ENCODE measurements at regions not wholly inside any gene's neighbourhood (a gene's known extent, or its start where the extent isn't known, plus 50 kb on each side); places are given as distances from the start of the nearest gene placed in this dataset.

DNA sequence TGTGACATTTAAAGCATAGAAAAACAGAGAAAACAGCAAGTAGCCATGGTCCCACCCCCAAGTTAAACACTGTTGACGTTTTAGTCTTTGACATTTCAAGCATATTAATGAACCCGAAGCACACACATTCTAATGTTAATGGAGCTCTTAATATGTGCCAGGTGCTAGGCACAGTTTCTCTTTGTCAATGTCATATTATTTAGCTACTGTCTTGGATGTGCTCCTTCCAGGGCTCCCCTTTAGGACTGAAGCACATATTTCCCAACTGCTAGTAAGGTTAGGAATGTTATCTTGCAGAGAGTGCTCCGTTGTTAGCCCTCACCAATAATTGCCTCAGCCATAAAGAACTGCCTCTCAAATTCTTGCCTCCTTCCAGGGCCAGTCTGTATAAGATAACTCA is 716.6 kb upstream of the TENM4 start:
- no peak overlapping the region for H3K4me3 ChIP-seq (ENCODE audit: low read depth in 2 of 2, low read length in 2 of 2)
- H3K9me3 ChIP-seq (ENCODE audit: control insufficient read depth, insufficient read depth, low read depth, low read length): no peaks in the 10 kb centered on the region
- H3K27ac ChIP-seq (ENCODE audit: low read length): no peak overlapping the region
- intact Hi-C loops (cut with micrococcal nuclease; ENCODE audit: unreplicated experiment): loop anchor here (10.0 kb wide), 2 partner anchors 443 to 1513 kb away; no protein-coding TSS in a partner anchor
- DNase-seq (ENCODE audit: low read depth, low spot score): no peak
- POLR2A ChIA-PET: no interaction called here
- no peak for ATAC-seq
- H3K27me3 ChIP-seq (ENCODE audit: control insufficient read depth, insufficient read depth, low read length): no peaks in the 10 kb centered on the region
- TF ChIP-seq SIN3A (IDR thresholded peaks at IDR 0.05; ENCODE audit: borderline replicate concordance, insufficient read depth, low read depth, low read length) (no peak), TCF7L2 (IDR thresholded peaks at IDR 0.05; ENCODE audit: low read depth, low read length) (no peak), POLR2AphosphoS5 (IDR thresholded peaks at IDR 0.05; ENCODE audit: low read depth, low read length) (no peak)
- TF ChIP-seq, protein P1, sequence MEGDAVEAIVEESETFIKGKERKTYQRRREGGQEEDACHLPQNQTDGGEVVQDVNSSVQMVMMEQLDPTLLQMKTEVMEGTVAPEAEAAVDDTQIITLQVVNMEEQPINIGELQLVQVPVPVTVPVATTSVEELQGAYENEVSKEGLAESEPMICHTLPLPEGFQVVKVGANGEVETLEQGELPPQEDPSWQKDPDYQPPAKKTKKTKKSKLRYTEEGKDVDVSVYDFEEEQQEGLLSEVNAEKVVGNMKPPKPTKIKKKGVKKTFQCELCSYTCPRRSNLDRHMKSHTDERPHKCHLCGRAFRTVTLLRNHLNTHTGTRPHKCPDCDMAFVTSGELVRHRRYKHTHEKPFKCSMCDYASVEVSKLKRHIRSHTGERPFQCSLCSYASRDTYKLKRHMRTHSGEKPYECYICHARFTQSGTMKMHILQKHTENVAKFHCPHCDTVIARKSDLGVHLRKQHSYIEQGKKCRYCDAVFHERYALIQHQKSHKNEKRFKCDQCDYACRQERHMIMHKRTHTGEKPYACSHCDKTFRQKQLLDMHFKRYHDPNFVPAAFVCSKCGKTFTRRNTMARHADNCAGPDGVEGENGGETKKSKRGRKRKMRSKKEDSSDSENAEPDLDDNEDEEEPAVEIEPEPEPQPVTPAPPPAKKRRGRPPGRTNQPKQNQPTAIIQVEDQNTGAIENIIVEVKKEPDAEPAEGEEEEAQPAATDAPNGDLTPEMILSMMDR (IDR thresholded peaks at IDR 0.05): no peak
- TF ChIP-seq, protein P2, sequence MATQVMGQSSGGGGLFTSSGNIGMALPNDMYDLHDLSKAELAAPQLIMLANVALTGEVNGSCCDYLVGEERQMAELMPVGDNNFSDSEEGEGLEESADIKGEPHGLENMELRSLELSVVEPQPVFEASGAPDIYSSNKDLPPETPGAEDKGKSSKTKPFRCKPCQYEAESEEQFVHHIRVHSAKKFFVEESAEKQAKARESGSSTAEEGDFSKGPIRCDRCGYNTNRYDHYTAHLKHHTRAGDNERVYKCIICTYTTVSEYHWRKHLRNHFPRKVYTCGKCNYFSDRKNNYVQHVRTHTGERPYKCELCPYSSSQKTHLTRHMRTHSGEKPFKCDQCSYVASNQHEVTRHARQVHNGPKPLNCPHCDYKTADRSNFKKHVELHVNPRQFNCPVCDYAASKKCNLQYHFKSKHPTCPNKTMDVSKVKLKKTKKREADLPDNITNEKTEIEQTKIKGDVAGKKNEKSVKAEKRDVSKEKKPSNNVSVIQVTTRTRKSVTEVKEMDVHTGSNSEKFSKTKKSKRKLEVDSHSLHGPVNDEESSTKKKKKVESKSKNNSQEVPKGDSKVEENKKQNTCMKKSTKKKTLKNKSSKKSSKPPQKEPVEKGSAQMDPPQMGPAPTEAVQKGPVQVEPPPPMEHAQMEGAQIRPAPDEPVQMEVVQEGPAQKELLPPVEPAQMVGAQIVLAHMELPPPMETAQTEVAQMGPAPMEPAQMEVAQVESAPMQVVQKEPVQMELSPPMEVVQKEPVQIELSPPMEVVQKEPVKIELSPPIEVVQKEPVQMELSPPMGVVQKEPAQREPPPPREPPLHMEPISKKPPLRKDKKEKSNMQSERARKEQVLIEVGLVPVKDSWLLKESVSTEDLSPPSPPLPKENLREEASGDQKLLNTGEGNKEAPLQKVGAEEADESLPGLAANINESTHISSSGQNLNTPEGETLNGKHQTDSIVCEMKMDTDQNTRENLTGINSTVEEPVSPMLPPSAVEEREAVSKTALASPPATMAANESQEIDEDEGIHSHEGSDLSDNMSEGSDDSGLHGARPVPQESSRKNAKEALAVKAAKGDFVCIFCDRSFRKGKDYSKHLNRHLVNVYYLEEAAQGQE (IDR thresholded peaks at IDR 0.05; ENCODE audit: insufficient read depth in 1 of 2, low read depth in 2 of 2, low read length in 1 of 2): no peak
- no peaks in the 10 kb centered on the region for H3K4me1 ChIP-seq (ENCODE audit: control insufficient read depth, insufficient read depth, low read length)
- CTCF ChIA-PET: no interaction called here
- no TSS peak for BruUV-seq (replicated peaks)
- in situ Hi-C loops (cut with HindIII; ENCODE audit: low pct_unique_long_range_greater_than_20kb, low sequenced_read_pairs): no loop called here
- H3K36me3 ChIP-seq (ENCODE audit: control insufficient read depth, insufficient read depth, low read length): no peaks in the 10 kb centered on the region

- no peaks in the 10 kb centered on the region for H3K9me3 ChIP-seq (ENCODE audit: control insufficient read depth, insufficient read depth, low read depth, low read length)
- intact Hi-C loops (cut with micrococcal nuclease; ENCODE audit: unreplicated experiment): loop anchor here (10.0 kb wide), 2 partner anchors 441 to 1511 kb away; no protein-coding TSS in a partner anchor
- no peak for ATAC-seq
- no peak overlapping the region for H3K4me3 ChIP-seq (ENCODE audit: low read depth in 2 of 2, low read length in 2 of 2)
- no peak overlapping the region for H3K27ac ChIP-seq (ENCODE audit: low read length)
- no peak for DNase-seq (ENCODE audit: low read depth, low spot score)
- no peaks in the 10 kb centered on the region for H3K27me3 ChIP-seq (ENCODE audit: control insufficient read depth, insufficient read depth, low read length)
- H3K4me1 ChIP-seq (ENCODE audit: control insufficient read depth, insufficient read depth, low read length): no peaks in the 10 kb centered on the region
- in situ Hi-C loops (cut with HindIII; ENCODE audit: low pct_unique_long_range_greater_than_20kb, low sequenced_read_pairs): no loop called here
- TF ChIP-seq, protein P1 (IDR thresholded peaks at IDR 0.05): no peak
- no peak for TF ChIP-seq SIN3A (IDR thresholded peaks at IDR 0.05; ENCODE audit: borderline replicate concordance, insufficient read depth, low read depth, low read length)
- TF ChIP-seq TCF7L2 (IDR thresholded peaks at IDR 0.05; ENCODE audit: low read depth, low read length): no peak
- TF ChIP-seq POLR2AphosphoS5 (IDR thresholded peaks at IDR 0.05; ENCODE audit: low read depth, low read length): no peak
- TF ChIP-seq, protein P2 (IDR thresholded peaks at IDR 0.05; ENCODE audit: insufficient read depth in 1 of 2, low read depth in 2 of 2, low read length in 1 of 2): no peak
- H3K36me3 ChIP-seq (ENCODE audit: control insufficient read depth, insufficient read depth, low read length): no peaks in the 10 kb centered on the region
- BruUV-seq (replicated peaks): no TSS peak
- ChIA-PET CTCF (no interaction called here), POLR2A (no interaction called here)
These were observed 715.2 kb upstream of the TENM4 start for GRCh38 chr11:80156062-80156461.

All from Panc1 (cell line).